Pancreas (tissue), 10 donors: ENCODE measurements at regions not wholly inside any gene's neighbourhood (a gene's known extent, or its start where the extent isn't known, plus 50 kb on each side); places are given as distances from the start of the nearest gene placed in this dataset.
A peak's percentile ranks its signal among the peaks of the same experiment; 100 is the strongest.

Experiments used
- ATAC-seq, 4 donors: fragments of 200-7000 bp; cut with Tn5 transposase; one replicate each; pipeline versions ENCODE4 v1.8.0 to v1.9.1; 2020; ENCODE audit warnings: mild to moderate bottlenecking in 4 of 4, moderate library complexity in 4 of 4
- DNase-seq, 6 donors: peaks; one replicate each; pipeline ENCODE4 v3.0.0-alpha.2; 2020
- FAIRE-seq: peaks from 2 replicates; lab custom pipeline; 2012; peaks lifted over from hg19 to GRCh38; lab: Jason Lieb, UNC
- H3K27ac ChIP-seq, 4 donors: fragments of 200-600 bp; sonication (generic); 1 replicate in 3 of 4; 2 replicates in 1 of 4; pipeline versions ENCODE4 v1.5.0 to v1.8.0; 2020
- H3K27me3 ChIP-seq, 4 donors: fragments of 200-600 bp; one replicate each; pipeline ENCODE4 v1.8.0; 2021
- H3K36me3 ChIP-seq, 3 donors: fragments of 200-600 bp; sonication (generic) in 1 of 3; one replicate each; pipeline versions ENCODE4 v1.5.0 to v1.8.0; 2020 to 2021
- H3K4me1 ChIP-seq, 3 donors: fragments of 200-600 bp; one replicate each; pipeline ENCODE4 v1.8.0; 2021
- H3K4me3 ChIP-seq, 4 donors: fragments of 200-600 bp; sonication (generic) in 2 of 4; one replicate each; pipeline versions ENCODE4 v1.5.0 to v1.8.0; 2020 to 2021
- H3K9me3 ChIP-seq, 4 donors: fragments of 200-600 bp; one replicate each; pipeline ENCODE4 v1.8.0; 2021
- WGBS, 2 donors: extraction: QIAGEN DNeasy Blood & Tissue Kit; methylation state at CpG; one replicate each; pipeline ENCODE4 v1.1.7; 2013; 5-methylcytosine and 5-hydroxymethylcytosine counted together
- intact Hi-C, 3 donors: fragments of 100-400 bp; cut with DNase I; formaldehyde crosslinking; loops; one replicate each; pipeline versions ENCODE4 v1.11.1 to v1.14.2; 2022
- TF ChIP-seq, protein P1 (sequence below), 4 donors: fragments of 200-600 bp; sonication (generic) in 3 of 4; IDR thresholded peaks; one replicate each; pipeline versions ENCODE4 v1.5.0 to v1.8.0; 2021; ENCODE audit warnings: antibody characterized with exemption in 4 of 4
- donor health status: healthy with polysubstance abuse.
- donor health status: DM: no; HTN: no; CAD: no; lungs with moderate emphysema.
- donor health status: DM: no; HTN: no; CAD: no.
- donor health status: control.
- donor health status: control.
- donor health status: Bipolar disorder and iron deficiency.
- donor health status: DM: yes; HTN: yes; CAD: no.
- donor health status: DM: no; HTN: no; CAD: no.
- donor health status: DM: no; HTN: no; CAD: no.
- donor health status: DM: yes; HTN: yes; CAD: no.

DNA sequence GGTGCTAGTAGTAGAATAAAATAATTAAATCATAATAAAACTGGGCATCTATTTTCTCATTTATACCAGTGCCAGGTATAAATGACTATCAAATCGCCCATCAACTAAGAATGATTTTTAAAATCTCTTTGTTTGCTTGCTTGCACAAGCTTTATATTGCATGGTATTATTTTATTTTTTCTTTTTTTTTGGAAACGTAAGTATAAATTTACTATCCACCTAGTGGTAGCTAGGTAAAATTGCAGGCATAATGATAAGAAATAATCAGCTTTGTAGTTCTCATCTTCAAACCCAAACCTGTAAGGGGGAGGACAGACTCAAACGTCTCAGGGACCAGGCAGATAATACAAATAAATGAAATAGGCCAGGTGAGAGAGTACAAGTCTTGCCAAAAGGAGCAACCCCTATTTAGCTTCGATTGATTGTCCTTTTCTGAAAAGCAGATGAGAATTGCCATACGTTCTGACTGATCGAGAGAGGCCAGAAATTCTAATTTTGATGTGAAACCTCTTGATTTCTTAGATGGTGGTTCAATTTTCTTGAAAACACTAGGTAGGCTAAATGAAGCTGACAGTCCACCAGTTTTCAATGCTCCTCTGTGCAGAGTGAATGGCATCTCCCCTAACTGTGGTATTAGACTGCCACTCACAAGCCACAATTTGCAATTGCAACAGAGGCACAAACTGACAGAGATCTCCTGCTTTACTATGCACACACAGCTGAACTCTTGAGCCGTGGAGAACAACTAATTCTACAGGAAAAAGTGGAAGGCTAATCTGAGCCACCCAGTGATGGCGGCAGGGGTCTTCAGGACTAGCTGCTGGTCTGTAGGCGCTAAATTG is 189.3 kb downstream of the DACT1 start:
- Histone ChIP-seq H3K4me1 (no peaks in the 10 kb centered on the region), H3K36me3 (no peaks in the 10 kb centered on the region), H3K4me3 (no peak overlapping the region), H3K27ac (no peak overlapping the region), H3K27me3 (no peaks in the 10 kb centered on the region), H3K9me3 (no peaks in the 10 kb centered on the region)
- intact Hi-C loops: no loop called here
- TF ChIP-seq, protein P1, sequence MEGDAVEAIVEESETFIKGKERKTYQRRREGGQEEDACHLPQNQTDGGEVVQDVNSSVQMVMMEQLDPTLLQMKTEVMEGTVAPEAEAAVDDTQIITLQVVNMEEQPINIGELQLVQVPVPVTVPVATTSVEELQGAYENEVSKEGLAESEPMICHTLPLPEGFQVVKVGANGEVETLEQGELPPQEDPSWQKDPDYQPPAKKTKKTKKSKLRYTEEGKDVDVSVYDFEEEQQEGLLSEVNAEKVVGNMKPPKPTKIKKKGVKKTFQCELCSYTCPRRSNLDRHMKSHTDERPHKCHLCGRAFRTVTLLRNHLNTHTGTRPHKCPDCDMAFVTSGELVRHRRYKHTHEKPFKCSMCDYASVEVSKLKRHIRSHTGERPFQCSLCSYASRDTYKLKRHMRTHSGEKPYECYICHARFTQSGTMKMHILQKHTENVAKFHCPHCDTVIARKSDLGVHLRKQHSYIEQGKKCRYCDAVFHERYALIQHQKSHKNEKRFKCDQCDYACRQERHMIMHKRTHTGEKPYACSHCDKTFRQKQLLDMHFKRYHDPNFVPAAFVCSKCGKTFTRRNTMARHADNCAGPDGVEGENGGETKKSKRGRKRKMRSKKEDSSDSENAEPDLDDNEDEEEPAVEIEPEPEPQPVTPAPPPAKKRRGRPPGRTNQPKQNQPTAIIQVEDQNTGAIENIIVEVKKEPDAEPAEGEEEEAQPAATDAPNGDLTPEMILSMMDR (IDR thresholded peaks at IDR 0.05): peak in 1 of 4 donors; percentile 24
- no peak for FAIRE-seq
- WGBS, 2 donors: 71 to 74% methylated on average over 9 of the region's 9 CpGs
- DNase-seq: no peak
- no peak for ATAC-seq

DNA sequence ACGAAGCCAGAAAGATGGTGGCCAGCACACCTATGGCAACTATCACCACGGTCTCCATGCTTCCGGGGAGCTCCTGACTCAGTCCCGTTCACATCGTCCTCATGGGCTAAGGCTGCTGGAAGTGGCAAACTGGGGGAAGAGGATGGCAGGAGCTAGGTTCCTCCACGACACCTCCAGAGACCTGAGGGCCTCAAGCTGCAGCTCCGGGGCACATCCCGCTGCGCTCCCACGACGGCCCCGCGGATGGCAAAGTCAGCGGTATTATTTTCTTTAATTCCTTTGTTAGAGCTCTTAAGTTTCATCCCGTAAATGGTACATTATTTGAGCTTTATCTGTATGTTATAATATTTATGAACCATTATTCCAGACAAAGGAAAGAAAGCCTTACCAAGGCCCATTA is 190.5 kb downstream of the DACT1 start:
- no peaks in the 10 kb centered on the region for H3K36me3 ChIP-seq
- H3K4me3 ChIP-seq: no peak overlapping the region
- DNase-seq (no peak), ATAC-seq (no peak), FAIRE-seq (no peak)
- intact Hi-C loops: no loop called here
- H3K27me3 ChIP-seq: no peaks in the 10 kb centered on the region
- 85 to 89% methylated on average over 15 of the region's 15 CpGs for WGBS, 2 donors
- H3K4me1 ChIP-seq: no peaks in the 10 kb centered on the region
- TF ChIP-seq, protein P1 (IDR thresholded peaks at IDR 0.05): no peak
- no peak overlapping the region for H3K27ac ChIP-seq
- no peaks in the 10 kb centered on the region for H3K9me3 ChIP-seq

DNA sequence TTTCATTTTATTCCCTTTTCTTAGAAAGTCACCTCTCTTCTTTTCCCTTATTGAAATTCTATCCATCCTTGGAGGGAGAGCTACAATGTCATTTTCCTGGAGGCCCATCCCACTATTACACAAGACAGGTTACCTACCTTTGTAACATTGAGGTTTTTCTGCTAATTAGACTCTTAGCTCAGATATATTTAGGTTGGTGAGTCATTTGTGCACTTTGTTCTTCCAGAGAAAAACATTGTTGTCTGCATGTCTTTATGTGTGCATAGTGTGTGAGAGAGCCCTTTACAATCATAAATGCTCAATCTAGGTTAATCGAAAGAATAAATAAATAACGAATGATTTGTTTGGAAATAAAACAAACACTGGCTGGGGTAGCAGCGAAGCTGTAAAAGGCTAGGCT is 191.8 kb downstream of the DACT1 start:
- FAIRE-seq (no peak), ATAC-seq (peak; percentile 38 to 86 (median 54)), DNase-seq (no peak)
- intact Hi-C loops: no loop called here
- TF ChIP-seq, protein P1 (IDR thresholded peaks at IDR 0.05): no peak
- WGBS, 2 donors: 18 to 20% methylated on average over 3 of the region's 3 CpGs
- no peak overlapping the region for H3K4me3 ChIP-seq
- no peaks in the 10 kb centered on the region for H3K4me1 ChIP-seq
- no peaks in the 10 kb centered on the region for H3K36me3 ChIP-seq
- no peaks in the 10 kb centered on the region for H3K27me3 ChIP-seq
- no peaks in the 10 kb centered on the region for H3K9me3 ChIP-seq
- no peak overlapping the region for H3K27ac ChIP-seq

DNA sequence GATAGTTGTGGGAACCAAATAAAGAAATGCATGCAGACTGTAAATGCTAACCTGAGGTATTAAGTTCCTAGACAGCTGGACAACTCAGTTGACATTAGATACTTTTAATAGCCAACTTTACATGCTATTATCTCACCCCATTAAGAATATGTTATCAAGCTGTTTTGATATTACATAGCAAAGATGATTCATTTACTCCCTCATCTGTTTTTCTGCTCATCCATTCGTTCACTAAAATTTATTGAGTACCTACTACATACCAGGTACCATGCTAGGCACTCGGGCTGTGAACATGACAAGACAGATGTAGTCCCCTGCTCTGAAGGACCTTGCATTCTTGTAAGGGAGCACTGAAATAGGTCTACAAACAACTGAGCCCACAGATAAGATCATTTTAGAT is 192.4 kb downstream of the DACT1 start:
- TF ChIP-seq, protein P1 (IDR thresholded peaks at IDR 0.05): no peak
- Histone ChIP-seq H3K4me1 (no peaks in the 10 kb centered on the region), H3K27me3 (no peaks in the 10 kb centered on the region), H3K27ac (no peak overlapping the region), H3K4me3 (no peak overlapping the region), H3K36me3 (no peaks in the 10 kb centered on the region), H3K9me3 (no peaks in the 10 kb centered on the region)
- WGBS, 2 donors: 56 to 81% methylated on average over 2 of the region's 2 CpGs
- FAIRE-seq: no peak
- ATAC-seq: no peak
- intact Hi-C loops: no loop called here
- DNase-seq: no peak

DNA sequence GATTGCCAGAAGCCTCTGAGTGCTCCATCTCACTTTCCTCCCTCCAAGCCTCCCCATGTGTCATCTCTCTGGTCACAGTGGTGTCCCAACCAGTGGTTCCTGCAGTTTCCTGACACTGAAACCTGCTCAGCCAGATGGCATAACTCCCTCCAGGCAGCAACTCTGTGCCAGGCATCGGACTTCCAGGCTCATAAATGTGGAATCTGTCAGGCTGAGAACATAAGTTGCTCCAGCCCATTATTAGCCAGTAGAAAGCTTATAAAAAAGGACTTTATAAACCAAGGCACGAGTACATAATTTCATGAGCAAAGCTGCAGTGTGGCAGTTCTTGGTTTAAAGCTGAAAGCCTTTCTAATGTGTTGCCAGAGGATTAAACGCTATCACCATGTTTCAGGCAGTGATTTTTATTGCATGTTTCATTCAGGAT is 194.3 kb downstream of the DACT1 start:
- no peak for DNase-seq
- TF ChIP-seq, protein P1 (IDR thresholded peaks at IDR 0.05): no peak
- Histone ChIP-seq H3K27me3 (no peaks in the 10 kb centered on the region), H3K9me3 (no peaks in the 10 kb centered on the region), H3K27ac (no peak overlapping the region), H3K4me3 (no peak overlapping the region), H3K4me1 (no peaks in the 10 kb centered on the region), H3K36me3 (no peaks in the 10 kb centered on the region)
- intact Hi-C loops: no loop called here
- FAIRE-seq: no peak
- 32 to 36% methylated on average over 3 of the region's 3 CpGs for WGBS, 2 donors
- no peak for ATAC-seq
